HEK293 (cell line): ENCODE measurements at regions not wholly inside any gene's neighbourhood (a gene's known extent, or its start where the extent isn't known, plus 50 kb on each side); places are given as distances from the start of the nearest gene placed in this dataset.

Experiments
- KLF16 ChIP-seq: fragments of 450-650 bp; formaldehyde crosslinking; IDR thresholded peaks from 2 replicates; pipeline ENCODE4 v1.5.1; 2017; ENCODE audit warnings: missing biosample characterization, missing genetic modification characterization
- TCF7L2 ChIP-seq: IDR thresholded peaks from 2 replicates; pipeline ENCODE4 v1.6.1; 2011; ENCODE audit warnings: low read depth, mild to moderate bottlenecking, inconsistent platforms, low read length, moderate library complexity, borderline replicate concordance
- ZNF292 ChIP-seq: fragments of 450-650 bp; formaldehyde crosslinking; IDR thresholded peaks from 2 replicates; pipeline ENCODE4 v1.5.1; 2016; ENCODE audit warnings: low read depth, missing biosample characterization, missing genetic modification characterization, borderline replicate concordance
- ZNF549 ChIP-seq: fragments of 450-650 bp; IDR thresholded peaks from 2 replicates; pipeline ENCODE4 v1.5.1; 2018; ENCODE audit warnings: missing biosample characterization, missing genetic modification characterization, mild to moderate bottlenecking, inconsistent platforms, moderate library complexity
- TF ChIP-seq, protein P1 (sequence below): fragments of 450-650 bp; formaldehyde crosslinking; IDR thresholded peaks from 2 replicates; pipeline ENCODE4 v1.5.1; 2016; ENCODE audit warnings: missing biosample characterization, missing genetic modification characterization
- TF ChIP-seq, protein P2 (sequence below): fragments of 450-650 bp; formaldehyde crosslinking; IDR thresholded peaks from 2 replicates; pipeline ENCODE4 v1.5.1; 2016; ENCODE audit warnings: missing biosample characterization, missing genetic modification characterization

DNA sequence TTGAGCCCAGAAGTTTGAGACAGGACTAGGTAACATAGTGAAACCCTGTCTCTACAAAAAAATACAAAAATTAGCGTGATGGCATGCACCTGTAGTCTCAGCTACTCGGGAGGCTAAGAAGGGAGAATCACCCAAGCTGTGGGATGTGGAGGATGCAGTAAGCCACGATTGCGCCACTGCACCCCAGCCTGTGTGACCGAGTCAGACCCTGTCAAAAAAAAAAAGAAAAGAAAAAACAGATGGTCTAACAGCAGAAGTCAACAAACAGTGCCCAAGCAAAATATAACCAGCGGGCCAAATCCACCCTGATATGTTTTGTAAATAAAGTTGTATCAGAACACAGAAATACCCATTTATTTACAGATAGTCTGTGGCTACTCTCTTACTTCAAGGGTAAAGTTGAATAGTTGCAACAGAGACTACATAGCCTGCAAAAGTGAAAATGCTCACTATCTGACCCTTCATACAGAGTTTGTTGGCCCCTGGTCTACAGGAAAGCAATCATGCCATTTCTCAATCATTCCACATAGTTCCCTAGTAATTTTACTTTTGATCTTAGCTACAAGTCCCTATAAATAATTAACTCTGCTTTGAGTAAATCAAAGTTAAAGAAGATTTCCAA is 383.7 kb downstream of the TLE1 start:
- TF ChIP-seq TCF7L2 (no peak), ZNF292 (tag by site-specific recombination) (no peak), KLF16 (tag by site-specific recombination) (no peak), ZNF549 (no peak)
- TF ChIP-seq, protein P1, sequence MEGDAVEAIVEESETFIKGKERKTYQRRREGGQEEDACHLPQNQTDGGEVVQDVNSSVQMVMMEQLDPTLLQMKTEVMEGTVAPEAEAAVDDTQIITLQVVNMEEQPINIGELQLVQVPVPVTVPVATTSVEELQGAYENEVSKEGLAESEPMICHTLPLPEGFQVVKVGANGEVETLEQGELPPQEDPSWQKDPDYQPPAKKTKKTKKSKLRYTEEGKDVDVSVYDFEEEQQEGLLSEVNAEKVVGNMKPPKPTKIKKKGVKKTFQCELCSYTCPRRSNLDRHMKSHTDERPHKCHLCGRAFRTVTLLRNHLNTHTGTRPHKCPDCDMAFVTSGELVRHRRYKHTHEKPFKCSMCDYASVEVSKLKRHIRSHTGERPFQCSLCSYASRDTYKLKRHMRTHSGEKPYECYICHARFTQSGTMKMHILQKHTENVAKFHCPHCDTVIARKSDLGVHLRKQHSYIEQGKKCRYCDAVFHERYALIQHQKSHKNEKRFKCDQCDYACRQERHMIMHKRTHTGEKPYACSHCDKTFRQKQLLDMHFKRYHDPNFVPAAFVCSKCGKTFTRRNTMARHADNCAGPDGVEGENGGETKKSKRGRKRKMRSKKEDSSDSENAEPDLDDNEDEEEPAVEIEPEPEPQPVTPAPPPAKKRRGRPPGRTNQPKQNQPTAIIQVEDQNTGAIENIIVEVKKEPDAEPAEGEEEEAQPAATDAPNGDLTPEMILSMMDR (tag by site-specific recombination) = no peak
- TF ChIP-seq, protein P2, sequence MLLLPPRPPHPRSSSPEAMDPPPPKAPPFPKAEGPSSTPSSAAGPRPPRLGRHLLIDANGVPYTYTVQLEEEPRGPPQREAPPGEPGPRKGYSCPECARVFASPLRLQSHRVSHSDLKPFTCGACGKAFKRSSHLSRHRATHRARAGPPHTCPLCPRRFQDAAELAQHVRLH (tag by site-specific recombination) = no peak
